Stimulated activated naive CD8-positive, alpha-beta T cell treated with anti-CD3 and anti-CD28 coated beads, Interleukin-15, Interleukin-2, amounts not matched to agents 100 U/mL and 50 U/mL, for 24 hours (primary cell): ENCODE measurements at regions not wholly inside any gene's neighbourhood (a gene's known extent, or its start where the extent isn't known, plus 50 kb on each side); places are given as distances from the start of the nearest gene placed in this dataset.
"Not testable (repeated sequence)": the region's sequence is repeated elsewhere in the genome, so short reads cannot be mapped to it uniquely, and the experiment has no call there.

ENCODE experiments used
- ATAC-seq: fragments of 150-1000 bp; cut with Tn5 transposase; one replicate; pipeline ENCODE4 v1.10.0; 2021
- DNase-seq: peaks from one replicate; pipeline ENCODE4 v3.0.0; 2021

DNA sequence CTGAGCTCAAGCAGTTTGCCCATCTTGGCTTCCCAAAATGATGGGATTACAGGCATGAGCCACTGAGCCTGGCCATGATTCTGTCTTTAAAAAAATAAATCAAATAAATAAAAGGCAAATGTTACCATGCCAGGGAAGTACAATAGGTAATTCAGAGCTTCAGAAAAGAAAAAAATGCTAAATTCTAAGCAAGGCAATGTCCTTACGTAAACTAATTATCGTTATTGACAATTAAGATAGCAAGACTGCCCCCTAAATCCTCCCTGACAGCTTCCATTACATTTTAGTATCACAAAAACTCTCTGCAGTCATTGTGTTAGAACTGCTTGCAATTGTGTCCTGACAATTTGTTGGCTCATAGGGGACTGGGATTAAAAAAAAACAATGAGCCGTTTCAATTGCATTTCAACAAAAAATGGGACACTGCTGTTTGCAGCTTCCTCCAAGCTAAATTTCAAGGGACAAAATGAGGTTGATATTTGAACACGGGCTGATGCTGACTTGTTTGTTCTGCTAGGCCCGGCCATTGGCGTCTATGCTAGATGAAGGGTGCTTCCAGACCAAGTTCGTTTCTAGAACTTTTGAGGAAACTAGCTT is 88.9 kb downstream of the MOGAT1 start:
- no peak for DNase-seq
- ATAC-seq, result no peak

DNA sequence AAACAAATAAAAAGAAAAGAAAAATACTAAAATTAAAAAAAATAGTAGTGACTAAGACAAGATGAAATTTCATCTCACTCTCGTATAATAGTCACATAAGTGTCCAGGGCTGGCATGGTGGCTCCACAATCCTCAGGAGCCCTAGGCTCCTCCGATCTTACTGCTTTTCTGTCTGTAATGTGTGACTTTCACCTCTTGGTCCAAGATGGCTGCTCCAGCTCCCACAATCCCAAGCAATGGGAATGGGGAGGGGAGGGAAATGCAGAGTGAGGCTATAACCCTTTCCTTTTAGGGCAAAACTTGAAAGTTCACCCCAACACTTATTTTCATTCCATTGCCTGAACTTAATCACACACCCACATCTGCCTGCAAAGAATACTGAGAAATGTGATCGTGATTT is 90.4 kb downstream of the MOGAT1 start:
- no peak for ATAC-seq
- no peak for DNase-seq

- DNase-seq (no peak), ATAC-seq (no peak)
These were observed 90.9 kb downstream of the MOGAT1 start for GRCh38 chr2:222762342-222762741.

- not testable (repeated sequence) for ATAC-seq, DNase-seq
These were observed 94.4 kb downstream of the MOGAT1 start for GRCh38 chr2:222765883-222766282.

DNA sequence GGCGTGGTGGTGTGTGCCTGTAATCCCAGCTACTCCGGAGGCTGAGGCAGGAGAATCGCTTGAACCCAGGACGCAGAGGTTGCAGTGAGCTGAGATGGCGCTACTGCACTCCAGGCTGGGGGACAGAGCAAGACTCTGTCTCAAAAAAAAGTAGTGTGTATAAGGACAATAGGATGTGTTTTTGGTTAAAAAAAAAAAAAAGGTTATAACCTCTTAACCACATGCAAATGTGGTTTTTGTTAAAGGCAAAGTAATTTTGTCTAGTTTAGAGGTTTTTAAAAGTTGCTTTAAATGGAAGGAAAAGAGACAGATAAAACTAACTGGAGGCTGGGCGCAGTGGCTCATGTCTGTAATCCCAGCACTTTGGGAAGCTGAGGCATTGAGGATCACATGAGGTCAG is 92.8 kb upstream of the ACSL3 start:
- not testable (repeated sequence) for DNase-seq, ATAC-seq

DNA sequence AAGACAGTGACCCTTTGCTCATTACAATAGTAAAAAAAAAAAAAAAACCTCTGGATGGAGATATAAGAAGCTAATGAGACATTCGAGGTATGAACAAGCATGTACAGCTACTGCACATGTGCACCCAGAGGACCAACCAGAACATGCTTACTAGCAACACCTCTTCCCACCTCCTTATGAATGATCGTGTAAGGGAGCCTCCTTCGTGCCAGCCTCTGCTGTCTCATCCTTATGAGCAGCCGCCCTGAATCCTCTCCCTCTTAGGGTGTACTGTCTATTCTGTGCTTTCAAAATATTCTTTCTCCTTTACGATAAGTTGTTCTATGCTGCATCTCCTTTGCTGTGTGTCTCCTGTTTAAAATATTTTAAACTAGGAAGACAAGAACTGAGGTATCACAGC is 91.4 kb upstream of the ACSL3 start:
- DNase-seq (no peak), ATAC-seq (no peak)

GRCh38 chr2:222769941-222770340 is 90.9 kb upstream of the ACSL3 start:
- ATAC-seq, result no peak
- no peak for DNase-seq

- ATAC-seq, result no peak
These were observed 89.0 kb upstream of the ACSL3 start for GRCh38 chr2:222771832-222772231.

DNA sequence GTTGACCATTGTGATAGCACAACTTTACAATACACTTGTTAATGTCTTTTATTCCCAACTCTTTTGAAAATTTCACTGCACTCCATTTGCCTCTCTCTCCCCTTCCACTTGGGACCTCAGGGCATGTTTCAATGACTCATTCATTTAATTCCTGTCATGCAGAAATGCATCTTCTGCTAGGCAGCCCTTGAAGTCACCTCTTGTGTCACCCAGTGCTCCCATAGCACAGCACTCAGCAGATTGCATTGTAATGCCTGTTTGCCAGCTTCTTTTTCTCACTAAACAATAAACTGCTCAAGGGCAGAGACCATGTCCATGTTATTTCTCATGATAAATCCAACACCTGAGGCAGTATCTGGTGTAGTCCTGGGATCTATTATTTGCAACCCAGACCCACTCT is 85.9 kb upstream of the ACSL3 start:
- ATAC-seq, result no peak
- no peak for DNase-seq

More at GRCh38 chr2:222771832-222772231, 89.0 kb upstream of the ACSL3 start:
- DNase-seq, result no peak

GRCh38 chr2:222776792-222777191 is 84.0 kb upstream of the ACSL3 start:
- no peak for DNase-seq
- no peak for ATAC-seq

DNA sequence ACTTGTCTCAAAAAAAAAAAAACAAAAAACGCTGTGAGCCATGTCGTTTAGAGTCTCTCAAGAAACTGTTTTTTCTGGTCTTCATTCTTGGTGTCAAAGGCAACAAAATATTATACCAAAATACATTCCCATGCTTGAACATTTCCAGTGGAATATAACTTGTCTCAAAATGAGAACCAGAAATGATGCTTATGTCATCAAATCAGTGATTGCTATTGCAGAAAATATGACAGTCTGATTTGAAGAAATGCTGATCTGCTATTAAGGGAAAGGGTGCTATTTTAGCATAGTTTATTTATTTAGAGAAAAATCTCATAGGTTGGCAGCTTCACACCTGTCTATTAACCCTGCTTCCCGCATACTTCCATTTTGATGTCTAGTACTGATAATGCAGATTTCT is 82.4 kb upstream of the ACSL3 start:
- ATAC-seq, result no peak
- no peak for DNase-seq

- DNase-seq (no peak), ATAC-seq (no peak)
These were observed 81.5 kb upstream of the ACSL3 start for GRCh38 chr2:222779145-222779832.

GRCh38 chr2:222780051-222780450 is 80.8 kb upstream of the ACSL3 start:
- no peak for DNase-seq
- no peak for ATAC-seq

- no peak for DNase-seq
- no peak for ATAC-seq
These were observed 78.6 kb upstream of the ACSL3 start for GRCh38 chr2:222782201-222782730.

DNA sequence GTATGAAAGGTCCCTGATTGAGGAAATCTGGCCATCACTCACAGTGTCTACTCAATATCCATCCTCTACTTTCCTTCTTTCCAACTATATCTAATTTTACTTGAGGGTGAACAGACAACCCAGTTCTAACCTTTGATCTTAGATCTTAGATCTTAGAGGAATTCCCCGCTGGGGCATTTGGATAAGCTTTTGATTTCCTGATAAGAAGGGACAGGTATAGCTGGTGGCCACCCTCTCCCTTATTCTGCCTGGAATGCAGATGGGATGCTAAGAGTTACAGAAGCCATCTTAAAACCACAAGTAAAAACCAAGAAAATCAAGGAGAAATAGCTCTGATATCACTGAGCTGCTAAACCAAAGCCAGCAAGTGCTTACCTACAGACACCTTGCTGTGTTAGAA is 77.2 kb upstream of the ACSL3 start:
- no peak for DNase-seq
- no peak for ATAC-seq

GRCh38 chr2:222790932-222791331 is 69.9 kb upstream of the ACSL3 start:
- ATAC-seq (no peak), DNase-seq (no peak)

DNA sequence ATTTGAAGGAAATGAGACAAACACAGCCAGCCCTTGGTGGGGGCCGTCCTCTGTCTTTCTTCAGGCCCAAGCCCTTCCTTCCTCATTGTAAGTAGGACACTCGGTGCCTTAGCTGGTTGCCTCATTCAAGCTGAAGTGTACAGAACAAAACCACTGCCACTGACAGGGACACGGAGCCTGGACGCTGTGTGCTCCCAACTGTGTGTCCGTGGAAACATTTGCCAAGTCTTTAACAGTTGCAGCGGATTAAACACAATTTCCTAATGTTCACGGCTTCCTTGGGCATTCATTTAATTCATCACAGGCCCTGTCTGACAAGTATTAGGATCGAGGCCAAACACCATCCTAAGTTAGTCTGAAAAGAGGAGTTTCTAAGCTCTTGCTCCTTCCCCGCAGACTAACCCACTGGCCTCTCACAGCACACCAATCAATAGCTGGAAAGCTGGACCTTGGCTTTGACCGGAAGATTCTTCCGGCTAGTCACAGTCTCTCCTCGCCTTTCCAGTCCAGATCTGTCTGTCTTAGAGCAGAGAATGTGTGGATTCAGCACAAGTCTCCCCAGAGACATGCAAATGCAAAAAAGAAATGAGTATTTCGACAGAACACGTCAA is 68.7 kb upstream of the ACSL3 start:
- ATAC-seq, result no peak

GRCh38 chr2:222794585-222795449 is 66.0 kb upstream of the ACSL3 start:
- ATAC-seq (no peak), DNase-seq (no peak)

More for the DNA sequence above, 68.7 kb upstream of the ACSL3 start:
- no peak for DNase-seq

DNA sequence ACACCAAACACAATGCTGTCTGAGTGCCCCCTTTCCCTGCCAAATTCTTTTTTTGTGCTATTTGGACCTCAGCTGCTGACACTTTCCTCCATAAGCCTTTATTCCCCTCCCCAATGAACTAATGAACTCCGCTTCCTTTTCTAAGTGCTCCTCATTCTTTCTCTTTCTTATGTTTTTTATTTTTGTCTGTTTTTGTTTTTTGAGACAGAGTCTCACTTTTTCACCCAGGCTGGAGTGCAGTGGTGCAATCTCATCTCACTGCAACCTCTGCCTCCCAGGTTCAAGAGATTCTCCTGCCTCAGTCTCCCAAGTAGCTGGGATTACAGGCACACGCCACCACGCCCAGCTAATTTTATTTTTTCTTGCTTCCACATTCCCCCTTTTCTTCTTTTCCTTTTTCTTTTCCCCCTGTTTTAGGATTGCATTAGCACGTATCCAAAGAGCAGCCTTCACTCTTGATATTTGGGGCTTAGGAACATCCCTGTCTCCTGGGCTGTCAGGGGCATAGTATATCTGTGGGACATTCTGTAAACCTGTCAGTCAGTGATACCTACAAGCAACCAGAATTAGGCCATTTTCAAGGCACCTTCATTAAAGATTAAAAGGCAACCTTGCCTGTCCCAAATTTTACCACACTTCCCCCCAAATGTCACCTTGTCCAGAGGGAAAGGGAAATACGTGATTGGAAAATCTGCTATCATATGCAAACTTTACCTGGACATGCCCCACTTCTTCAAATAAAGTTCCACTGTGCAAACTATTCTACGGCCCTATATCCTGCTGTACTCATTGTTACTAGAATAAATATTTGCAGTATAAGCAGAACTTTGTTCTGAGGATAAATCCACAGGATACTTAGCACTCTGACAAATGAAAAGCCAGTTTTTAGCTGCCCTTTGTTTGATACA is 65.1 kb upstream of the ACSL3 start:
- DNase-seq, result no peak

DNA sequence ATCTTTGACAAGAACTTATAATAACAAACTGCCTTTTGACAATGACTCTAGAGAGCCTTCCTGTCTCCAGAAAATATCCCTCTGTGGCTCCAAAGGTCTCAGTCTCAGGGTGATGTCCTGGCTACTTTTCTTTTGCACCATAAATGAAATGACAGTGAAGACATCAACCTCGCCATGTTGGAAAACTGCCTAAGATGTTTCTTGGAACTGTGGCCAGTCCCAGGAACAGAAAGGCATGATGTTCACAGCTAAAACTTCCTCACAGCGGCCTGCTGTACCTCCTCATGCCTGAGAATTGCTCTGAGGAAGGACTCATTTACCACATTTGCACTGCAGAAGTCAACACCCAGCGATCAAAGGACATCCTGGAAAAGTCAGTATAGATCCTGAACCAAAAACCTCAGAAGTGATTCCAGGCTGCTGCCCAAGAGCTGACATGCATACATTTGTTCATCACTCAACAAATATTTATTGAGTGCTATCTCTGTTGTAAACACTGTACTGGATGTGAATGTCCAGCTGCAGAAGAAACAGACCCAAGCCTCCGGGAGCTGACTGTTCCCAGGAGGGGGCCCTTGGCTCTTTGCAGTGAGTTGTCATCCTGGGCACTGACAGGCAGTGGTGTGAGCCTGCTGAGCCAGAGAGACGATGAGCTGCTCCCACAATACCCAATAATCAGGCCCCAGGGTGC is 64.3 kb upstream of the ACSL3 start:
- ATAC-seq, result no peak
- no peak for DNase-seq

More for the DNA sequence above, 65.1 kb upstream of the ACSL3 start:
- no peak for ATAC-seq

DNA sequence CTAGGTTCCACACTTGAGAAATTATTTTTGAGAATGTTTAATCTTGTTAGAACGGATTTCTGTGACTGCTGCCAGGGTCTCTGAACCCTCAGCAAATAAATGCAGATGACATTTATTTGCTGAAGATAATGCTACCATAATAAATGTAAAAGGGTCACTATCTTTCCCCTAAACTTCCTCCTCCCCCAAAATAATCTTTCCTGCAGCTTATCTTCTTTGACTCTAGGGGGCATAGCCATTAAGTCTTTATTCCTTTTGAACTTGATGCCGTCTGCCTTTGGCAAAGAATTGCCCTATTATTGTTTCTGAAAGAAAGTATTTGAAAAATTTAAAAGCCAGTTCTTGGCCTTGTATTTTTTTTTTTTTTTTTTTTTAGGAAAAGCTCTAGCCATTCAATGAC is 63.6 kb upstream of the ACSL3 start:
- DNase-seq, result no peak
- no peak for ATAC-seq
